Liver (tissue), 8 donors: ENCODE measurements at regions not wholly inside any gene's neighbourhood (a gene's known extent, or its start where the extent isn't known, plus 50 kb on each side); places are given as distances from the start of the nearest gene placed in this dataset.

Experiments
- DNase-seq: peaks from one replicate; pipeline ENCODE4 v3.0.0-alpha.2; 2017; ENCODE audit warnings: low spot score
- H3K27ac ChIP-seq, 2 donors: one replicate each; pipeline ENCODE4 v1.7.0; 2013; ENCODE audit warnings: inconsistent platforms in 2 of 2, low read length in 2 of 2, control low read depth in 1 of 2, low read depth in 1 of 2, mild to moderate bottlenecking in 1 of 2
- H3K27me3 ChIP-seq, 4 donors: one replicate each; pipeline versions ENCODE4 v1.6.1 to v1.7.0; 2013; ENCODE audit warnings: low read length in 3 of 4, inconsistent platforms in 1 of 4, mild to moderate bottlenecking in 1 of 4, moderate library complexity in 1 of 4; ENCODE audit not compliant: control insufficient read depth in 4 of 4, insufficient read depth in 4 of 4
- H3K36me3 ChIP-seq, 4 donors: one replicate each; pipeline versions ENCODE4 v1.6.1 to v1.7.0; 2013; ENCODE audit warnings: low read length in 3 of 4, mild to moderate bottlenecking in 3 of 4, low read depth in 1 of 4, moderate library complexity in 1 of 4; ENCODE audit not compliant: control insufficient read depth in 4 of 4, insufficient read depth in 3 of 4
- H3K4me1 ChIP-seq, 4 donors: one replicate each; pipeline versions ENCODE4 v1.6.1 to v1.7.0; 2013; ENCODE audit warnings: low read length in 3 of 4, mild to moderate bottlenecking in 3 of 4, moderate library complexity in 1 of 4; ENCODE audit not compliant: control insufficient read depth in 4 of 4, insufficient read depth in 4 of 4
- H3K4me3 ChIP-seq, 3 donors: one replicate each; pipeline versions ENCODE4 v1.6.1 to v1.7.0; 2013; ENCODE audit warnings: low read length in 3 of 3, control low read depth in 1 of 3, low read depth in 1 of 3, mild to moderate bottlenecking in 1 of 3
- H3K9ac ChIP-seq, 2 donors: one replicate each; pipeline ENCODE4 v1.7.0; 2013; ENCODE audit warnings: low read length in 2 of 2, mild to moderate bottlenecking in 2 of 2, moderate library complexity in 2 of 2, control low read depth in 1 of 2, low read depth in 1 of 2
- H3K9me3 ChIP-seq, 4 donors: one replicate each; pipeline versions ENCODE4 v1.6.1 to v1.7.0; 2013; ENCODE audit warnings: low read length in 3 of 4; ENCODE audit not compliant: control insufficient read depth in 4 of 4
- CTCF ChIP-seq: fragments of 150-350 bp; IDR thresholded peaks from 2 replicates; pipeline ENCODE4 v1.5.1; 2017; ENCODE audit warnings: improper control_type of control experiment, low read depth, low read length; ENCODE audit not compliant: missing input control
- EGR1 ChIP-seq, 2 donors: IDR thresholded peaks; 2 replicates each; pipeline ENCODE4 v1.6.1; 2016 to 2018; ENCODE audit warnings: antibody characterized with exemption in 2 of 2, low read depth in 2 of 2
- FOXA1 ChIP-seq: IDR thresholded peaks from 2 replicates; pipeline ENCODE4 v1.6.1; 2016; ENCODE audit warnings: antibody characterized with exemption
- FOXA2 ChIP-seq: IDR thresholded peaks from 2 replicates; pipeline ENCODE4 v1.6.1; 2016; ENCODE audit warnings: antibody characterized with exemption
- GABPA ChIP-seq, 2 donors: IDR thresholded peaks in 1 of 2; conservative IDR thresholded peaks in 1 of 2; 2 replicates each; pipeline ENCODE4 v1.6.1; 2016; ENCODE audit warnings: antibody characterized with exemption in 2 of 2, mild to moderate bottlenecking in 1 of 2, moderate library complexity in 1 of 2
- HNF4A ChIP-seq, 2 donors: conservative IDR thresholded peaks; 2 replicates each; pipeline ENCODE4 v1.6.1; 2016; ENCODE audit warnings: antibody characterized with exemption in 2 of 2, mild to moderate bottlenecking in 2 of 2
- HNF4G ChIP-seq: IDR thresholded peaks from 2 replicates; pipeline ENCODE4 v1.6.1; 2016; ENCODE audit warnings: antibody characterized with exemption
- JUND ChIP-seq, 2 donors: IDR thresholded peaks; 2 replicates each; pipeline ENCODE4 v1.6.1; 2016; ENCODE audit warnings: antibody characterized with exemption in 2 of 2
- NR2F2 ChIP-seq: IDR thresholded peaks from 2 replicates; pipeline ENCODE4 v1.6.1; 2016; ENCODE audit warnings: antibody characterized with exemption
- RAD21 ChIP-seq, 2 donors: IDR thresholded peaks; 2 replicates each; pipeline ENCODE4 v1.6.1; 2016; ENCODE audit warnings: antibody characterized with exemption in 2 of 2, mild to moderate bottlenecking in 2 of 2
- RXRA ChIP-seq, 2 donors: IDR thresholded peaks; 2 replicates each; pipeline ENCODE4 v1.6.1; 2017 to 2018; ENCODE audit warnings: antibody characterized with exemption in 2 of 2, mild to moderate bottlenecking in 1 of 2
- SP1 ChIP-seq: IDR thresholded peaks from 2 replicates; pipeline ENCODE4 v1.6.1; 2018; ENCODE audit warnings: antibody characterized with exemption, mild to moderate bottlenecking
- TAF1 ChIP-seq: conservative IDR thresholded peaks from 2 replicates; pipeline ENCODE4 v1.6.1; 2016; ENCODE audit warnings: antibody characterized with exemption, mild to moderate bottlenecking
- YY1 ChIP-seq: IDR thresholded peaks from 2 replicates; pipeline ENCODE4 v1.6.1; 2016; ENCODE audit warnings: antibody characterized with exemption, mild to moderate bottlenecking
- WGBS: extraction: QIAGEN DNeasy Blood & Tissue Kit; methylation state at CpG from one replicate; pipeline ENCODE4 v1.1.7; 2013; 5-methylcytosine and 5-hydroxymethylcytosine counted together
- TF ChIP-seq, protein P1 (sequence below): IDR thresholded peaks from 2 replicates; pipeline ENCODE4 v1.6.1; 2016; ENCODE audit warnings: antibody characterized with exemption
- TF ChIP-seq, protein P2 (sequence below): IDR thresholded peaks from 2 replicates; pipeline ENCODE4 v1.6.1; 2016; ENCODE audit warnings: antibody characterized with exemption
- TF ChIP-seq, protein P3 (sequence below): IDR thresholded peaks from 2 replicates; pipeline ENCODE4 v1.6.1; 2016; ENCODE audit warnings: antibody characterized with exemption, mild to moderate bottlenecking
- TF ChIP-seq, protein P4 (sequence below): IDR thresholded peaks from 2 replicates; pipeline ENCODE4 v1.6.1; 2016; ENCODE audit warnings: antibody characterized with exemption
- donor health status: healthy.
- donor health status: healthy.
- donor health status: healthy.
- donor health status: healthy.
- donor health status: healthy.

DNA sequence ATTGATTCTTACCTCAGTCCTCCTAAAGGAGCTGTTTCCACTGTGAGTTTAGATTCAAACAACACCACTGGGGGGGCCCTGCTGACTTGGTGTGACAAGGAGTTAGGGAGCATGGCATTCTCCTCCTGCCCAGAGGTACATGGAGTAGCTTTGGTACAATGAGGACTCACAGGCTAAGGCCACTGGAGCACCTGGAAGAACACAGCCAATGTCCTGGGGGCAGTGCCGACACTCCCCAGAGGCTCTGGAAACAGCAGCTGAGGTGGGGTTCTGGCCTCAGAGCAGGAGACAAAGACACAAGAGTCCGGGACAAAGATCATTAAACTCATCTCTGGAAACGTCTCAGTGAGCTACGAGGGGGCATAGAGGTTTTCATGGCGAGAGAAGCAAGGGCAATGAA is 69.7 kb upstream of the POMGNT2 start:
- no peak overlapping the region for H3K27ac ChIP-seq
- WGBS, result 98% methylated on average over 5 of the region's 5 CpGs
- H3K36me3 ChIP-seq, result no peaks in the 10 kb centered on the region
- no peak overlapping the region for H3K4me3 ChIP-seq
- H3K27me3 ChIP-seq, result no peaks in the 10 kb centered on the region
- no peak overlapping the region for H3K9ac ChIP-seq
- no peak for DNase-seq
- H3K4me1 ChIP-seq, result peaks cover 19 to 35% (median 26%) of the 10 kb centered on the region in 4 donors
- TF ChIP-seq YY1, result no peak
- TF ChIP-seq EGR1 (IDR thresholded peaks at IDR 0.05; ENCODE audit: low read depth in 2 of 2), result no peak
- TF ChIP-seq JUND (IDR thresholded peaks at IDR 0.05), result no peak
- TF ChIP-seq, protein P1, sequence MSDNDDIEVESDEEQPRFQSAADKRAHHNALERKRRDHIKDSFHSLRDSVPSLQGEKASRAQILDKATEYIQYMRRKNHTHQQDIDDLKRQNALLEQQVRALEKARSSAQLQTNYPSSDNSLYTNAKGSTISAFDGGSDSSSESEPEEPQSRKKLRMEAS, result no peak
- TF ChIP-seq HNF4A (conservative IDR thresholded peaks at IDR 0.05), result no peak
- TF ChIP-seq FOXA1, result no peak
- TF ChIP-seq RAD21 (IDR thresholded peaks at IDR 0.05), result no peak
- no peak for TF ChIP-seq TAF1
- TF ChIP-seq GABPA (IDR thresholded peaks at IDR 0.05 in 1 of 2, conservative IDR thresholded peaks at IDR 0.05 in 1 of 2), result no peak
- TF ChIP-seq, protein P2, sequence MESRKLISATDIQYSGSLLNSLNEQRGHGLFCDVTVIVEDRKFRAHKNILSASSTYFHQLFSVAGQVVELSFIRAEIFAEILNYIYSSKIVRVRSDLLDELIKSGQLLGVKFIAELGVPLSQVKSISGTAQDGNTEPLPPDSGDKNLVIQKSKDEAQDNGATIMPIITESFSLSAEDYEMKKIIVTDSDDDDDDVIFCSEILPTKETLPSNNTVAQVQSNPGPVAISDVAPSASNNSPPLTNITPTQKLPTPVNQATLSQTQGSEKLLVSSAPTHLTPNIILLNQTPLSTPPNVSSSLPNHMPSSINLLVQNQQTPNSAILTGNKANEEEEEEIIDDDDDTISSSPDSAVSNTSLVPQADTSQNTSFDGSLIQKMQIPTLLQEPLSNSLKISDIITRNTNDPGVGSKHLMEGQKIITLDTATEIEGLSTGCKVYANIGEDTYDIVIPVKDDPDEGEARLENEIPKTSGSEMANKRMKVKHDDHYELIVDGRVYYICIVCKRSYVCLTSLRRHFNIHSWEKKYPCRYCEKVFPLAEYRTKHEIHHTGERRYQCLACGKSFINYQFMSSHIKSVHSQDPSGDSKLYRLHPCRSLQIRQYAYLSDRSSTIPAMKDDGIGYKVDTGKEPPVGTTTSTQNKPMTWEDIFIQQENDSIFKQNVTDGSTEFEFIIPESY, result no peak
- TF ChIP-seq, protein P3, sequence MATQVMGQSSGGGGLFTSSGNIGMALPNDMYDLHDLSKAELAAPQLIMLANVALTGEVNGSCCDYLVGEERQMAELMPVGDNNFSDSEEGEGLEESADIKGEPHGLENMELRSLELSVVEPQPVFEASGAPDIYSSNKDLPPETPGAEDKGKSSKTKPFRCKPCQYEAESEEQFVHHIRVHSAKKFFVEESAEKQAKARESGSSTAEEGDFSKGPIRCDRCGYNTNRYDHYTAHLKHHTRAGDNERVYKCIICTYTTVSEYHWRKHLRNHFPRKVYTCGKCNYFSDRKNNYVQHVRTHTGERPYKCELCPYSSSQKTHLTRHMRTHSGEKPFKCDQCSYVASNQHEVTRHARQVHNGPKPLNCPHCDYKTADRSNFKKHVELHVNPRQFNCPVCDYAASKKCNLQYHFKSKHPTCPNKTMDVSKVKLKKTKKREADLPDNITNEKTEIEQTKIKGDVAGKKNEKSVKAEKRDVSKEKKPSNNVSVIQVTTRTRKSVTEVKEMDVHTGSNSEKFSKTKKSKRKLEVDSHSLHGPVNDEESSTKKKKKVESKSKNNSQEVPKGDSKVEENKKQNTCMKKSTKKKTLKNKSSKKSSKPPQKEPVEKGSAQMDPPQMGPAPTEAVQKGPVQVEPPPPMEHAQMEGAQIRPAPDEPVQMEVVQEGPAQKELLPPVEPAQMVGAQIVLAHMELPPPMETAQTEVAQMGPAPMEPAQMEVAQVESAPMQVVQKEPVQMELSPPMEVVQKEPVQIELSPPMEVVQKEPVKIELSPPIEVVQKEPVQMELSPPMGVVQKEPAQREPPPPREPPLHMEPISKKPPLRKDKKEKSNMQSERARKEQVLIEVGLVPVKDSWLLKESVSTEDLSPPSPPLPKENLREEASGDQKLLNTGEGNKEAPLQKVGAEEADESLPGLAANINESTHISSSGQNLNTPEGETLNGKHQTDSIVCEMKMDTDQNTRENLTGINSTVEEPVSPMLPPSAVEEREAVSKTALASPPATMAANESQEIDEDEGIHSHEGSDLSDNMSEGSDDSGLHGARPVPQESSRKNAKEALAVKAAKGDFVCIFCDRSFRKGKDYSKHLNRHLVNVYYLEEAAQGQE, result no peak
- TF ChIP-seq SP1, result no peak
- TF ChIP-seq CTCF, result no peak
- TF ChIP-seq RXRA (IDR thresholded peaks at IDR 0.05), result no peak
- TF ChIP-seq HNF4G, result no peak
- H3K9me3 ChIP-seq, result peaks cover 2 to 6% (median 5%) of the 10 kb centered on the region in 4 donors

DNA sequence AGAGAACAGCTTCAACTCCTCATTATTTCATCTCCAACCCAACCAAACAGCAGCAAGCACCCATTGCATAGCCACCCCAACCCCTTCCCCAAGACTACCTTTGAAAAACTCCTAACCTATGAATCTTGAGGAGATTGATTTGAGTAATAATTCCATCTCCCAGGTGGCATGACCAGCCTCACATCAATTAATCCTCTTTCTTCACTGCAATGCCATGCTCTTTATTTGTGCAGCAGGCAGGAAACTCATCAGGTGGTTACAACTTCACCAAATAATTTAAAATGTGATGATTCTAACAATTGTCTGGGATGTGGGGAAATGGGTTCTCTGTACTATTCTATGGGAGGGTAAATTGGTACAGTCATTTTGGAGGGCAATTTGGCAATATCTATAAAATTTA is 68.1 kb upstream of the POMGNT2 start:
- H3K27me3 ChIP-seq, result no peaks in the 10 kb centered on the region
- peaks cover 2 to 6% (median 5%) of the 10 kb centered on the region in 4 donors for H3K9me3 ChIP-seq
- H3K9ac ChIP-seq, result no peak overlapping the region
- H3K4me3 ChIP-seq, result peak overlapping the region in 1 of 3 donors; percentile 6
- no peak for DNase-seq
- TF ChIP-seq NR2F2 (no peak), RXRA (IDR thresholded peaks at IDR 0.05) (no peak), FOXA2 (no peak)
- TF ChIP-seq, protein P4, sequence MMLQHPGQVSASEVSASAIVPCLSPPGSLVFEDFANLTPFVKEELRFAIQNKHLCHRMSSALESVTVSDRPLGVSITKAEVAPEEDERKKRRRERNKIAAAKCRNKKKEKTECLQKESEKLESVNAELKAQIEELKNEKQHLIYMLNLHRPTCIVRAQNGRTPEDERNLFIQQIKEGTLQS, result no peak
- H3K4me1 ChIP-seq, result peaks cover 7 to 19% (median 11%) of the 10 kb centered on the region in 4 donors
- no peak overlapping the region for H3K27ac ChIP-seq
- no peaks in the 10 kb centered on the region for H3K36me3 ChIP-seq
